ENCODE measurements at regions not wholly inside any gene's neighbourhood (a gene's known extent, or its start where the extent isn't known, plus 50 kb on each side); places are given as distances from the start of the nearest gene placed in this dataset.

- ChIA-PET CTCF (interaction anchor here (0.8 to 2.3 kb wide), 4 partner anchors 11 to 52 kb away, joined by 3 to 7 read pairs (median 4); no protein-coding TSS in a partner anchor), POLR2A (interaction anchor here (0.7 kb wide), 1 partner anchor 13 kb away, joined by 3 read pairs; no protein-coding TSS in a partner anchor)
- DNase-seq: peak in 1 of 3 donors; percentile 31
- H3K4me3 ChIP-seq (ENCODE audit: control insufficient read depth in 1 of 7, extremely low read depth in 1 of 7, insufficient read depth in 4 of 7, low read depth in 2 of 7, low read length in 6 of 7): no peak overlapping the region
- no peaks in the 10 kb centered on the region for H3K9me3 ChIP-seq (ENCODE audit: control extremely low read depth in 1 of 5, control insufficient read depth in 4 of 5, insufficient read depth in 2 of 5, low read depth in 1 of 5, low read length in 4 of 5)
- WGBS (ENCODE audit: insufficient coverage): 13% methylated on average over 3 of the region's 4 CpGs
- H3K27me3 ChIP-seq (replicated peaks in 2 of 5; ENCODE audit: control insufficient read depth in 4 of 5, insufficient read depth in 5 of 5, low read length in 4 of 5): no peaks in the 10 kb centered on the region
- no peak overlapping the region for H3K27ac ChIP-seq (ENCODE audit: insufficient read depth in 1 of 2, low read depth in 1 of 2, low read length in 2 of 2, poor library complexity in 1 of 2, severe bottlenecking in 2 of 2)
- H3K4me1 ChIP-seq (ENCODE audit: control extremely low read depth in 1 of 4, control insufficient read depth in 4 of 4, insufficient read depth in 4 of 4, low read length in 3 of 4): peaks cover 21 to 46% (median 38%) of the 10 kb centered on the region in 4 experiments
- no peaks in the 10 kb centered on the region for H3K36me3 ChIP-seq (ENCODE audit: control insufficient read depth in 4 of 4, insufficient read depth in 4 of 4, low read length in 3 of 4)
Observed at GRCh38 chr7:32262315-32262714, 192.1 kb upstream of the PDE1C start.

- Histone ChIP-seq H3K9me3 (ENCODE audit: control extremely low read depth in 1 of 5, control insufficient read depth in 4 of 5, insufficient read depth in 2 of 5, low read depth in 1 of 5, low read length in 4 of 5) (no peaks in the 10 kb centered on the region), H3K27ac (ENCODE audit: insufficient read depth in 1 of 2, low read depth in 1 of 2, low read length in 2 of 2, poor library complexity in 1 of 2, severe bottlenecking in 2 of 2) (no peak overlapping the region), H3K27me3 (replicated peaks in 2 of 5; ENCODE audit: control insufficient read depth in 4 of 5, insufficient read depth in 5 of 5, low read length in 4 of 5) (no peaks in the 10 kb centered on the region), H3K4me1 (ENCODE audit: control extremely low read depth in 1 of 4, control insufficient read depth in 4 of 4, insufficient read depth in 4 of 4, low read length in 3 of 4) (peaks cover 21 to 47% (median 35%) of the 10 kb centered on the region in 4 experiments), H3K36me3 (ENCODE audit: control insufficient read depth in 4 of 4, insufficient read depth in 4 of 4, low read length in 3 of 4) (no peaks in the 10 kb centered on the region), H3K4me3 (ENCODE audit: control insufficient read depth in 1 of 7, extremely low read depth in 1 of 7, insufficient read depth in 4 of 7, low read depth in 2 of 7, low read length in 6 of 7) (no peak overlapping the region)
- peak in 2 of 3 donors; percentile 35 to 44 for DNase-seq
- ChIA-PET POLR2A (no interaction called here), CTCF (interaction anchor here (1.2 to 2.3 kb wide), 3 partner anchors 9 to 97 kb away, joined by 3 to 7 read pairs (median 3); no protein-coding TSS in a partner anchor)
- 75% methylated on average over 11 of the region's 12 CpGs for WGBS (ENCODE audit: insufficient coverage)
Observed at GRCh38 chr7:32259931-32260596, 189.9 kb upstream of the PDE1C start.

- 43% methylated on average over 1 of the region's 4 CpGs for WGBS (ENCODE audit: insufficient coverage)
- peaks cover 5 to 31% (median 19%) of the 10 kb centered on the region in 4 experiments for H3K4me1 ChIP-seq (ENCODE audit: control extremely low read depth in 1 of 4, control insufficient read depth in 4 of 4, insufficient read depth in 4 of 4, low read length in 3 of 4)
- no peaks in the 10 kb centered on the region for H3K36me3 ChIP-seq (ENCODE audit: control insufficient read depth in 4 of 4, insufficient read depth in 4 of 4, low read length in 3 of 4)
- ChIA-PET CTCF (no interaction called here), POLR2A (no interaction called here)
- no peaks in the 10 kb centered on the region for H3K27me3 ChIP-seq (replicated peaks in 2 of 5; ENCODE audit: control insufficient read depth in 4 of 5, insufficient read depth in 5 of 5, low read length in 4 of 5)
- H3K4me3 ChIP-seq (ENCODE audit: control insufficient read depth in 1 of 7, extremely low read depth in 1 of 7, insufficient read depth in 4 of 7, low read depth in 2 of 7, low read length in 6 of 7): no peak overlapping the region
- DNase-seq: peak in 1 of 3 donors; percentile 19
- no peaks in the 10 kb centered on the region for H3K9me3 ChIP-seq (ENCODE audit: control extremely low read depth in 1 of 5, control insufficient read depth in 4 of 5, insufficient read depth in 2 of 5, low read depth in 1 of 5, low read length in 4 of 5)
- no peak overlapping the region for H3K27ac ChIP-seq (ENCODE audit: insufficient read depth in 1 of 2, low read depth in 1 of 2, low read length in 2 of 2, poor library complexity in 1 of 2, severe bottlenecking in 2 of 2)
Observed at GRCh38 chr7:32258265-32258664, 188.1 kb upstream of the PDE1C start.

- Histone ChIP-seq H3K9me3 (ENCODE audit: control extremely low read depth in 1 of 5, control insufficient read depth in 4 of 5, insufficient read depth in 2 of 5, low read depth in 1 of 5, low read length in 4 of 5) (no peaks in the 10 kb centered on the region), H3K4me3 (ENCODE audit: control insufficient read depth in 1 of 7, extremely low read depth in 1 of 7, insufficient read depth in 4 of 7, low read depth in 2 of 7, low read length in 6 of 7) (no peak overlapping the region), H3K27me3 (replicated peaks in 2 of 5; ENCODE audit: control insufficient read depth in 4 of 5, insufficient read depth in 5 of 5, low read length in 4 of 5) (no peaks in the 10 kb centered on the region), H3K4me1 (ENCODE audit: control extremely low read depth in 1 of 4, control insufficient read depth in 4 of 4, insufficient read depth in 4 of 4, low read length in 3 of 4) (peaks cover under 1 to 26% (median 16%) of the 10 kb centered on the region in 4 experiments), H3K36me3 (ENCODE audit: control insufficient read depth in 4 of 4, insufficient read depth in 4 of 4, low read length in 3 of 4) (no peaks in the 10 kb centered on the region), H3K27ac (ENCODE audit: insufficient read depth in 1 of 2, low read depth in 1 of 2, low read length in 2 of 2, poor library complexity in 1 of 2, severe bottlenecking in 2 of 2) (no peak overlapping the region)
- 71% methylated on average over 1 of the region's 1 CpG for WGBS (ENCODE audit: insufficient coverage)
- POLR2A ChIA-PET: no interaction called here
- no peak for DNase-seq
- CTCF ChIA-PET: no interaction called here
Observed at GRCh38 chr7:32257621-32258020, 187.4 kb upstream of the PDE1C start.

- Histone ChIP-seq H3K27ac (ENCODE audit: insufficient read depth in 1 of 2, low read depth in 1 of 2, low read length in 2 of 2, poor library complexity in 1 of 2, severe bottlenecking in 2 of 2) (no peak overlapping the region), H3K27me3 (replicated peaks in 2 of 5; ENCODE audit: control insufficient read depth in 4 of 5, insufficient read depth in 5 of 5, low read length in 4 of 5) (no peaks in the 10 kb centered on the region), H3K4me3 (ENCODE audit: control insufficient read depth in 1 of 7, extremely low read depth in 1 of 7, insufficient read depth in 4 of 7, low read depth in 2 of 7, low read length in 6 of 7) (no peak overlapping the region), H3K9me3 (ENCODE audit: control extremely low read depth in 1 of 5, control insufficient read depth in 4 of 5, insufficient read depth in 2 of 5, low read depth in 1 of 5, low read length in 4 of 5) (no peaks in the 10 kb centered on the region), H3K4me1 (ENCODE audit: control extremely low read depth in 1 of 4, control insufficient read depth in 4 of 4, insufficient read depth in 4 of 4, low read length in 3 of 4) (peaks cover 0 to 19% (median 8%) of the 10 kb centered on the region in 4 experiments), H3K36me3 (ENCODE audit: control insufficient read depth in 4 of 4, insufficient read depth in 4 of 4, low read length in 3 of 4) (no peaks in the 10 kb centered on the region)
- WGBS (ENCODE audit: insufficient coverage): 90% methylated on average over 2 of the region's 2 CpGs
- DNase-seq: no peak
- ChIA-PET POLR2A (no interaction called here), CTCF (interaction anchor here (1.2 to 1.9 kb wide), 4 partner anchors 12 to 91 kb away, joined by 3 to 7 read pairs (median 6); no protein-coding TSS in a partner anchor)
Observed at GRCh38 chr7:32256811-32257210, 186.6 kb upstream of the PDE1C start.

- Histone ChIP-seq H3K27ac (ENCODE audit: insufficient read depth in 1 of 2, low read depth in 1 of 2, low read length in 2 of 2, poor library complexity in 1 of 2, severe bottlenecking in 2 of 2) (no peak overlapping the region), H3K9me3 (ENCODE audit: control extremely low read depth in 1 of 5, control insufficient read depth in 4 of 5, insufficient read depth in 2 of 5, low read depth in 1 of 5, low read length in 4 of 5) (no peaks in the 10 kb centered on the region), H3K27me3 (replicated peaks in 2 of 5; ENCODE audit: control insufficient read depth in 4 of 5, insufficient read depth in 5 of 5, low read length in 4 of 5) (no peaks in the 10 kb centered on the region), H3K36me3 (ENCODE audit: control insufficient read depth in 4 of 4, insufficient read depth in 4 of 4, low read length in 3 of 4) (no peaks in the 10 kb centered on the region), H3K4me1 (ENCODE audit: control extremely low read depth in 1 of 4, control insufficient read depth in 4 of 4, insufficient read depth in 4 of 4, low read length in 3 of 4) (peaks cover 0 to 19% (median 8%) of the 10 kb centered on the region in 4 experiments), H3K4me3 (ENCODE audit: control insufficient read depth in 1 of 7, extremely low read depth in 1 of 7, insufficient read depth in 4 of 7, low read depth in 2 of 7, low read length in 6 of 7) (no peak overlapping the region)
- no peak for DNase-seq
- ChIA-PET POLR2A (no interaction called here), CTCF (interaction anchor here (1.2 to 1.9 kb wide), 5 partner anchors 11 to 101 kb away, joined by 3 to 7 read pairs (median 5); no protein-coding TSS in a partner anchor)
- WGBS (ENCODE audit: insufficient coverage): 80% methylated on average over 2 of the region's 2 CpGs
Observed at GRCh38 chr7:32256376-32256775, 186.2 kb upstream of the PDE1C start.

GRCh38 chr7:32255036-32255435, 184.8 kb upstream of the PDE1C start:
- Histone ChIP-seq H3K4me3 (ENCODE audit: control insufficient read depth in 1 of 7, extremely low read depth in 1 of 7, insufficient read depth in 4 of 7, low read depth in 2 of 7, low read length in 6 of 7) (no peak overlapping the region), H3K36me3 (ENCODE audit: control insufficient read depth in 4 of 4, insufficient read depth in 4 of 4, low read length in 3 of 4) (no peaks in the 10 kb centered on the region), H3K27me3 (replicated peaks in 2 of 5; ENCODE audit: control insufficient read depth in 4 of 5, insufficient read depth in 5 of 5, low read length in 4 of 5) (no peaks in the 10 kb centered on the region), H3K4me1 (ENCODE audit: control extremely low read depth in 1 of 4, control insufficient read depth in 4 of 4, insufficient read depth in 4 of 4, low read length in 3 of 4) (peaks cover 0 to 32% (median 21%) of the 10 kb centered on the region in 4 experiments), H3K27ac (ENCODE audit: insufficient read depth in 1 of 2, low read depth in 1 of 2, low read length in 2 of 2, poor library complexity in 1 of 2, severe bottlenecking in 2 of 2) (no peak overlapping the region), H3K9me3 (ENCODE audit: control extremely low read depth in 1 of 5, control insufficient read depth in 4 of 5, insufficient read depth in 2 of 5, low read depth in 1 of 5, low read length in 4 of 5) (no peaks in the 10 kb centered on the region)
- ChIA-PET CTCF (interaction anchor here (0.6 to 1.4 kb wide), 3 partner anchors 14 to 103 kb away, joined by 3 read pairs; no protein-coding TSS in a partner anchor), POLR2A (no interaction called here)
- DNase-seq: peak in 1 of 3 donors; percentile 22
- WGBS (ENCODE audit: insufficient coverage): 49% methylated on average over 6 of the region's 6 CpGs

Measured in common myeloid progenitor, CD34-positive (primary cell).